HCT116 (cell line): ENCODE measurements at regions not wholly inside any gene's neighbourhood (a gene's known extent, or its start where the extent isn't known, plus 50 kb on each side); places are given as distances from the start of the nearest gene placed in this dataset.

Experiments used
- ATAC-seq: fragments of 200-7000 bp; cut with Tn5 transposase; 2 replicates; pipeline ENCODE4 v1.9.1; 2020; ENCODE audit warnings: mild to moderate bottlenecking, moderate library complexity
- BruUV-seq: library from RNA; stranded (reverse); fragments of 400-500 nt; replicated peaks from 2 replicates; lab custom pipeline; 2021; lab: Mats Ljungman, UMichigan
- CTCF ChIA-PET: fragments of 300-600 bp; sonication (Branson Sonifier 250); formaldehyde crosslinking; loops from one replicate; lab custom pipeline; 2021; ENCODE audit warnings: antibody characterized with exemption; lab: Charles Lee
- POLR2A ChIA-PET: fragments of 300-600, 350-600 bp; sonication (Branson Sonifier 250); formaldehyde crosslinking; loops from one replicate; lab custom pipeline; 2021; ENCODE audit warnings: antibody characterized with exemption; lab: Charles Lee
- RAD21 ChIA-PET, 2 experiments: fragments of 300-600 bp; sonication (Branson Sonifier 250); formaldehyde crosslinking; loops; one replicate each; lab custom pipeline; 2023; ENCODE audit warnings: low total read pairs in 2 of 2; ENCODE audit not compliant: uncharacterized antibody in 2 of 2, unreplicated experiment in 2 of 2, low non-redundant PET in 1 of 2; lab: Charles Lee
- DNase-seq: peaks from one replicate; pipeline ENCODE4 v3.0.0-alpha.2; 2010; ENCODE audit warnings: low read depth, low spot score
- H2AFZ ChIP-seq: fragments of 200-600 bp; shearing (Covaris generic), sonication (generic); 2 replicates; pipeline ENCODE4 v1.6.1; 2017; ENCODE audit warnings: low read depth, mixed run types, mixed read lengths, antibody characterized with exemption, low read length; ENCODE audit not compliant: poor library complexity, severe bottlenecking
- H3K27ac ChIP-seq: 2 replicates; pipeline ENCODE4 v1.5.1; 2012; ENCODE audit warnings: low read depth, low read length
- H3K27me3 ChIP-seq: fragments of 200-600 bp; sonication (generic); 2 replicates; pipeline ENCODE4 v1.6.1; 2016; ENCODE audit warnings: mixed run types, low read length, mixed read lengths; ENCODE audit not compliant: insufficient read depth
- H3K36me3 ChIP-seq, 2 experiments: fragments of 200-500 bp in 1 of 2; fragments of 200-600 bp in 1 of 2; sonication (Bioruptor generic) in 1 of 2; sonication (generic) in 1 of 2; 2 replicates each; pipeline versions ENCODE4 v1.5.1 to v1.6.1; 2014 to 2016; ENCODE audit warnings: low read length in 2 of 2, inconsistent platforms in 1 of 2, mixed read lengths in 1 of 2, mixed run types in 1 of 2; ENCODE audit not compliant: insufficient read depth in 2 of 2, control insufficient read depth in 1 of 2
- H3K4me1 ChIP-seq, 2 experiments: fragments of 200-600 bp in 1 of 2; sonication (generic) in 1 of 2; 2 replicates each; pipeline versions ENCODE4 v1.5.1 to v1.6.1; 2012 to 2017; ENCODE audit warnings: low read length in 2 of 2, inconsistent platforms in 1 of 2, mild to moderate bottlenecking in 1 of 2, mixed read lengths in 1 of 2, mixed run types in 1 of 2, moderate library complexity in 1 of 2; ENCODE audit not compliant: insufficient read depth in 2 of 2, control insufficient read depth in 1 of 2
- H3K4me2 ChIP-seq: fragments of 200-600 bp; sonication (generic); 2 replicates; pipeline ENCODE4 v1.6.1; 2017; ENCODE audit warnings: mixed run types, low read length, mixed read lengths
- H3K4me3 ChIP-seq, 2 experiments: fragments of 200-600 bp in 1 of 2; sonication (generic) in 1 of 2; replicated peaks in 1 of 2; 2 replicates each; pipeline ENCODE4 v1.5.1; 2011 to 2016; ENCODE audit warnings: low read length in 2 of 2, control low read depth in 1 of 2, low read depth in 1 of 2, mild to moderate bottlenecking in 1 of 2, mixed read lengths in 1 of 2, mixed run types in 1 of 2
- H3K79me2 ChIP-seq: fragments of 200-600 bp; sonication (generic); 2 replicates; pipeline ENCODE4 v1.6.1; 2017; ENCODE audit warnings: mild to moderate bottlenecking, mixed run types, low read length, moderate library complexity, mixed read lengths; ENCODE audit not compliant: insufficient read depth
- H3K9ac ChIP-seq: fragments of 200-600 bp; sonication (generic); 2 replicates; pipeline ENCODE4 v1.6.1; 2016; ENCODE audit warnings: low read length, mixed read lengths
- H3K9me2 ChIP-seq: fragments of 200-600 bp; sonication (generic), shearing (Covaris generic); 2 replicates; pipeline ENCODE4 v1.6.1; 2017; ENCODE audit warnings: mixed run types, mild to moderate bottlenecking, moderate library complexity; ENCODE audit not compliant: insufficient read depth
- H3K9me3 ChIP-seq, 2 experiments: fragments of 200-500 bp in 1 of 2; fragments of 200-600 bp in 1 of 2; sonication (Bioruptor generic) in 1 of 2; sonication (generic) in 1 of 2; 2 replicates each; pipeline ENCODE4 v1.6.1; 2014 to 2017; ENCODE audit warnings: low read length in 2 of 2, mixed read lengths in 2 of 2, inconsistent platforms in 1 of 2, low read depth in 1 of 2, mild to moderate bottlenecking in 1 of 2, mixed run types in 1 of 2, moderate library complexity in 1 of 2; ENCODE audit not compliant: control insufficient read depth in 1 of 2, insufficient read depth in 1 of 2
- H4K20me1 ChIP-seq: fragments of 200-600 bp; sonication (generic), shearing (Covaris generic); 2 replicates; pipeline ENCODE4 v1.6.1; 2017; ENCODE audit warnings: mixed run types, mild to moderate bottlenecking, moderate library complexity; ENCODE audit not compliant: insufficient read depth
- ATF3 ChIP-seq: IDR thresholded peaks from 2 replicates; pipeline ENCODE4 v1.6.1; 2012
- CEBPB ChIP-seq: IDR thresholded peaks from 2 replicates; pipeline ENCODE4 v1.6.1; 2012; ENCODE audit warnings: low read depth
- CTCF ChIP-seq, 3 experiments: fragments of 200-600 bp in 1 of 3; sonication (generic) in 1 of 3; IDR thresholded peaks in 2 of 3; conservative IDR thresholded peaks in 1 of 3; 2 replicates each; pipeline ENCODE4 v1.5.1; 2012 to 2017; ENCODE audit warnings: low read depth in 2 of 3, low read length in 2 of 3, antibody characterized with exemption in 1 of 3, borderline replicate concordance in 1 of 3, control low read depth in 1 of 3, mild to moderate bottlenecking in 1 of 3, mixed read lengths in 1 of 3, mixed run types in 1 of 3, moderate library complexity in 1 of 3; ENCODE audit not compliant: insufficient read depth in 1 of 3
- EGR1 ChIP-seq: IDR thresholded peaks from 2 replicates; pipeline ENCODE4 v1.6.1; 2012; ENCODE audit warnings: low read depth
- ELF1 ChIP-seq: IDR thresholded peaks from 2 replicates; pipeline ENCODE4 v1.6.1; 2012; ENCODE audit warnings: low read depth, borderline replicate concordance
- EZH2 ChIP-seq: fragments of 200-600 bp; sonication (generic); IDR thresholded peaks from 2 replicates; pipeline ENCODE4 v1.6.1; 2017; ENCODE audit warnings: antibody characterized with exemption, mixed run types
- EZH2phosphoT487 ChIP-seq: fragments of 200-600 bp; IDR thresholded peaks from 2 replicates; pipeline ENCODE4 v1.6.1; 2018; ENCODE audit warnings: antibody characterized with exemption, borderline replicate concordance
- FOSL1 ChIP-seq: IDR thresholded peaks from 2 replicates; pipeline ENCODE4 v1.6.1; 2012; ENCODE audit warnings: low read depth
- MAX ChIP-seq: IDR thresholded peaks from 2 replicates; pipeline ENCODE4 v1.6.1; 2012
- POLR2A ChIP-seq: IDR thresholded peaks from 2 replicates; pipeline ENCODE4 v1.7.0; 2011; ENCODE audit warnings: borderline replicate concordance; ENCODE audit not compliant: insufficient read depth, insufficient read length; ENCODE audit errors: extremely low read depth
- RAD21 ChIP-seq: IDR thresholded peaks from 2 replicates; pipeline ENCODE4 v1.6.1; 2012; ENCODE audit warnings: low read depth, mild to moderate bottlenecking
- REST ChIP-seq: IDR thresholded peaks from 2 replicates; pipeline ENCODE4 v1.6.1; 2012; ENCODE audit warnings: low read depth
- SIN3A ChIP-seq: IDR thresholded peaks from 2 replicates; pipeline ENCODE4 v1.6.1; 2012; ENCODE audit warnings: low read depth
- TCF7L2 ChIP-seq: IDR thresholded peaks from 2 replicates; pipeline ENCODE4 v1.7.0; 2011; ENCODE audit warnings: borderline replicate concordance, inconsistent platforms; ENCODE audit not compliant: insufficient read depth, insufficient read length; ENCODE audit errors: extremely low read depth
- intact Hi-C: fragments of 100-400 bp; cut with micrococcal nuclease; formaldehyde crosslinking; loops from 2 replicates; pipeline ENCODE4 v1.10.0; 2022

- no peaks in the 10 kb centered on the region for H3K9me3 ChIP-seq
- no peaks in the 10 kb centered on the region for H3K79me2 ChIP-seq
- H3K4me3 ChIP-seq, result no peak overlapping the region
- CTCF ChIA-PET, result no interaction called here
- ATAC-seq, result no peak
- TF ChIP-seq FOSL1 (no peak), CTCF (IDR thresholded peaks at IDR 0.05 in 2 of 3, conservative IDR thresholded peaks at IDR 0.05 in 1 of 3; ENCODE audit: borderline replicate concordance in 1 of 3, insufficient read depth in 1 of 3, low read depth in 2 of 3, low read length in 2 of 3) (no peak)
- TF ChIP-seq, all 23 proteins: peak for 0
- H2AFZ ChIP-seq, result no peak overlapping the region
- RAD21 ChIA-PET, result no interaction called here
- no peaks in the 10 kb centered on the region for H3K4me1 ChIP-seq
- no peak overlapping the region for H3K9ac ChIP-seq
- intact Hi-C loops, result no loop called here
- H3K27ac ChIP-seq, result no peak overlapping the region
- POLR2A ChIA-PET, result no interaction called here
- H3K9me2 ChIP-seq, result no peaks in the 10 kb centered on the region
- no peak overlapping the region for H3K4me2 ChIP-seq
- no peaks in the 10 kb centered on the region for H3K36me3 ChIP-seq
- DNase-seq, result no peak
- BruUV-seq, result no TSS peak
- no peaks in the 10 kb centered on the region for H4K20me1 ChIP-seq
- no peaks in the 10 kb centered on the region for H3K27me3 ChIP-seq
Measured at GRCh38 chr9:96137671-96138429, 164.1 kb downstream of the HSD17B3 start.

- Histone ChIP-seq H3K79me2 (no peaks in the 10 kb centered on the region), H3K27ac (no peak overlapping the region), H3K9me2 (no peaks in the 10 kb centered on the region), H3K4me1 (no peaks in the 10 kb centered on the region), H3K27me3 (no peaks in the 10 kb centered on the region), H3K36me3 (no peaks in the 10 kb centered on the region), H3K4me2 (no peak overlapping the region), H3K4me3 (no peak overlapping the region), H3K9me3 (no peaks in the 10 kb centered on the region), H4K20me1 (no peaks in the 10 kb centered on the region), H2AFZ (no peak overlapping the region), H3K9ac (no peak overlapping the region)
- no peak for DNase-seq
- CTCF ChIA-PET, result no interaction called here
- ATAC-seq, result no peak
- intact Hi-C loops, result no loop called here
- POLR2A ChIA-PET, result no interaction called here
- no TSS peak for BruUV-seq
- RAD21 ChIA-PET, result no interaction called here
- TF ChIP-seq EZH2phosphoT487 (no peak), ELF1 (no peak), POLR2A (no peak), REST (no peak), ATF3 (no peak), EZH2 (no peak), TCF7L2 (no peak), SIN3A (no peak), CEBPB (no peak), EGR1 (no peak), MAX (no peak), RAD21 (no peak)
Measured at GRCh38 chr9:96136992-96137670, 164.8 kb downstream of the HSD17B3 start.
